H4 (cell line): ENCODE measurements at regions not wholly inside any gene's neighbourhood (a gene's known extent, or its start where the extent isn't known, plus 50 kb on each side); places are given as distances from the start of the nearest gene placed in this dataset.
A peak's percentile ranks its signal among the peaks of the same experiment; 100 is the strongest.

Experiments
- DNase-seq: peaks from one replicate; pipeline ENCODE4 v3.0.0-alpha.2; 2015; ENCODE audit warnings: low spot score

DNA sequence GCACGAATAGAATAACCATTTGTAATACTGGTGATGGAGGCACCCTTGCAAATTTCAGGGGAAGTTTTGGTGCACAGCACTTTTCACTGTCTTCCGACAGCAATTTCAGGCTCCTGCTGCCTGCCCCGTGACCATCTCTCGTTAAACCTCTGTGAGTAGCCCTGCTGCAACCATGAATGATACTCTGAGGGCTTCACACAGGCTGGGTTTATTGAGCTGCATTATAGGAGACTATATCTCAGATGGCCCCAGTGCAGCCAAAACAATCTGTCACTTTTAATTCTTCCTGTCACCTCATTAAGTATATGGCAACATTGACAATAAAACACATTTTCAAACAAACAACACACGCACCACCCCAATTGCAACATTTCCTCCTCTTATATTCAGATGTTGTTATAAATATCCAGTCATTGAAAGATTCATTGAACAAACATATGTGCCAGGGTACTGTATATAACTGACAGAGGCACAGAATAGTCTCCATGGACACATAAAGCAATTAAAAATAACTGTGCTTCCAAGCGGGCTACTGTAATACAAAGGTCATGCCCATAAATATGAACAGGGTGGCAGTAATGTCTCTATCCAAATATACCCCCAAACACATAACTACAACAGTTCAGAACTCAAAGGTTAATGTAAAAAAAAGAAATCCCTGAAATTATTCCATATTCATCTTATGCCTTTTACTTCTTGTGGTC lies 477.0 kb downstream of the GBA3 start:
- no peak for DNase-seq

DNA sequence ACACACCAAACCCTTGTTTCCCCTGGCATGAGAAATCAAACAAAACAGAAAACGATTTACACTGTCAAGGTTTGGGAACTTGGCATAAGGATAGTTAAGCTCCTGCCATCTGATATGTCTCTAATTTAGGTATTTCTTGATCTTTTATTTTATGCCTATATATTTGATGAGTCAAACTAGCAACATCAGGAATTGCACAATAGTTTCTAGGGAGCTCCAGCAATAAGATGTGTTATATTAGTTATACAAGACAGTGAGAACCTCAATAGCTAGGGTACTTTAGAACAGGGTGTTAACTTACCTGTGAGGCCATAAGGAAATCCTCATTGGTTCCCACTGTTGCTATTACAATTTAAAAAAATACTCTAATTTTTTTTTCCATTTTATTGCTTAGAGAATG lies 474.2 kb downstream of the GBA3 start:
- DNase-seq = no peak

DNA sequence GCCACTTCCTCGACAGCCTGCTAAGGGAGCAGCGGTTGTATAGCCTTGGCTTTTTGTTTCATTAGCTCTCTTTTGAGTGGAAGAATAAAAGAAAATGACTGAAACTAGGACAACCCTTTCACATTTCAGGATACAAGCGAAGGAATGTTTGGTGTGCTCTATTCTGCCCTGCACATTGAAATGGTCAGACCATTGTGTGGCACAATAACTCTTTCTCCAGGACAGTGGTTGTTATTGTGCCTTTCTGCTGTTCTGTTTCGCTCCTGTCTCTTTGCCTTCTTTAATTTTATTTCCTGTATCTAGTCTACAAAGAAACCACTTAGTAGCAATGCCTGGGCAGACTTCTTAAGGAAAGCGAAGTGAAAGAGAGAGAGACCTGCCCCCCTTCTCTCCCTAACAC lies 473.7 kb downstream of the GBA3 start:
- no peak for DNase-seq

DNA sequence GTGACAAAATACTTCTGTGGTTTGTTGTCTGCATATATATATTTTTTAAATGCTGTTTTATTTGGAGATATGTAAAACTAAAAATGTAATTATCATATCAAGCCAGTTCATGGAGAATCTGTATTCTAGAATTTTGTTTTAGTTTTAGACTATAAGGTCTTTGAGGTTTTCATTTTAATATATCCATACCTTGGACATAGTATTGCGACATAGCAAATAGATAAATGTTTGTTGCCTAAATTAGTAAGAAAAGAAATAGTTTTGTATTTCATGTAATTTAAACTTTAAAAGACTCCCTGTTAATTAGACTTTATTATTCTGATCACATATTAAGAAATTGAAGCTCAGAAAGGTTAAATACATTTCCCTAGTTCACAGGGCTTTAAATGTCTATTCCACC lies 472.9 kb downstream of the GBA3 start:
- no peak for DNase-seq

DNA sequence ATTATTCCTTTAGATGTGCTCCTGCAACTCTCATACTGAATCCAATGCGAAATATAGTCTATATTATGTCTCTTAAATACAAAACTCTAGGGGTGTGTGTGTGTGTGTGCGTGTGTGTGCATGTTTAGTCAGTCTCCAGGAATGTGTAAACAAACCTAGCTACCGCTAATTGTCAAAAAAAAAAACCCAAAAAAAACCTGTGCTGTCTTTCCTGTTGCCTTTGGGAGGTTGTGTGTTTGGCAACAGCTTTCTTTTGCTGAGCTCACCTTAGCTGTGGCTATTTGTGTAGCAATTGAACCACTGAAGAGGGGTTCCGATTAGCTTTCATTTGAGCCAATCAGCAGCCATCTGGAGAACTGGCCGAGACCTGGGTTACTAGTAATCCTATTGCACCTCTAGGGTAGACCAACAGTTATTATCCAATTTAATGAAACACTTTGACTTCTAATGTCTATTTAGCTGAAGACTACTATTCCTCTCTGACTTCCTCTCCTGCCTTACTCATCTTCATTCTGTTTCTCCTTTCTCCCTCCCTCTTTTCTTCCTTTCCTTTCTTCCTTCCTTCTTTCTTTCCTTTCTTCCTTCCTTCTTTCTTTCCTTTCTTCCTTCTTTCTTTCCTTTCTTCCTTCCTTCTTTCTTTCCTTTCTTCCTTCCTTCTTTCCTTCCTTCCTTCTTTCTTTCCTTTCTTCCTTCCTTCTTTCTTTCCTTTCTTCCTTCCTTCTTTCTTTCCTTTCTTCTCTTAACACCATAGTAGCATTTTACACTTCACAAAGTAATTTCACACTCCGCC lies 471.1 kb downstream of the GBA3 start:
- peak; percentile 81 for DNase-seq

DNA sequence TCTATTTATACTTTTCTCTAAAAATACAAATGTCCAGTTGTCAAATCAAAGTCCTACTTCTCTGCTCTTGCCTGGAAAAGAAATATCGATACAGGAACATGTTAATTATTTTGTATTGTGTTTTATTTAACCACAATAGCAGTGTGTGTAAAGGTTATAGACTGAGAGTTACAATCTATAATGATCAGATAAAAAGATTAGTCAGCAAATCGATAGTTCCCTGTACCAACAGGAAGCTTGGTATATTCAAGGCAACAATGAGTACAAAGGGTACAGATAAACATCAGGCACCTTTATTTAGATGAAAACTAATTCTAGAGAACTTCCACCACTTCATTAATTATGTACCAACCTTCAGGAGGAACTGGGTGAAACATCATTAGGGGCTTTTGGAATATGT lies 469.5 kb downstream of the GBA3 start:
- DNase-seq = no peak

DNA sequence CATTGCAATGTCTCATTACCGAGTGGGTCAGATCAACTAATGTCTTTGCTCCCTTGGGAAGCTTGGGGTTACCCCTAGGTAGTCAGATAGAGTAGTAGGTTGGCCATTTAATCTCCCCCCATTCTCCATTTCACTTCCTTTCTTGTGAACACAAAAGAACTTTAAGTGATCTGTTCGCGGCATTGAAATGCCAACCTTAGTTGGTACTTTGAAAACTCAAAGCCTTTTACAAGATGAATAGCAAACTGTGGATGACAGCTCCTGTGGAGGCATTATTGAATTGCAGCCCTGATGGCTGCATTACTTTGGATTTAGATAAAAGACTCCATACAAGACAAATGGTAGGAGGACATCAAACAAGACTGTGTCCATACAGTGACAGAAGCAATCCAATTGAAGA lies 469.1 kb downstream of the GBA3 start:
- no peak for DNase-seq

DNA sequence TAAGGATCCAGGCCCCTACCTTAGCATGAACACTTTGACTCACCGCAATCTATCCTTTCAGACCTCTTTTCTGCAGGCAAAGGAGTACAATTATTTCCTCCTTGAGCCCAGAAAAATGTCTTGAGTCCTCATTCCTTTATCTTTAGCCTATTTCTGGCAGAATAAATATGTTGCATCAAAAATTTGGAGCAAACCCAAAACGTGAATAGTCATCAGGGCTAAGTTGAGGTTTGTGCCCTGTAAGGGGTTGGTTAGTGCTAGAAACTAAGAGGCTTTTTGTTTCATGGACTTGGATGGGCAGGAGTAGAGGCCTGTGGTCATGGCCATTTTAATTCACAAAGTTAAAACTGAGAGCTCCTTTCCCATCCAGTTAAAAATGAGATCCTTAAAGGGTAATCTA lies 460.3 kb downstream of the GBA3 start:
- no peak for DNase-seq

DNA sequence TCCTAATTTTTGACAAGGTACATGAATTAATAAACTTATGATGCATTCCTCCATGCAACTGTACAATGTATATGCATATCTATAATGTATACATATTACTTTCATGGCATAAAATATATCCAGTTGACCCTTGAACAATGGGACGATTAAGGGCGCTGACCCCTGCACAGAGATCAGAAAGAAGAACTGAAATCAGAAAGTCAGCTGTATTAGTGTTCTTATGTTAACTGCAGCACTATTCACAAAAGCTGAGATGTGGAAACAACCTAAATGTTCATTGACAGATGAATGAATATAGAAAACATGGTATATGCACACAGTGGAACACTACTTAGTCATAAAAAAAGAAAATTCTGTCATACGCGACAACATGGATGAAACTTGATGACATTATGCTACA lies 457.1 kb downstream of the GBA3 start:
- DNase-seq = no peak

DNA sequence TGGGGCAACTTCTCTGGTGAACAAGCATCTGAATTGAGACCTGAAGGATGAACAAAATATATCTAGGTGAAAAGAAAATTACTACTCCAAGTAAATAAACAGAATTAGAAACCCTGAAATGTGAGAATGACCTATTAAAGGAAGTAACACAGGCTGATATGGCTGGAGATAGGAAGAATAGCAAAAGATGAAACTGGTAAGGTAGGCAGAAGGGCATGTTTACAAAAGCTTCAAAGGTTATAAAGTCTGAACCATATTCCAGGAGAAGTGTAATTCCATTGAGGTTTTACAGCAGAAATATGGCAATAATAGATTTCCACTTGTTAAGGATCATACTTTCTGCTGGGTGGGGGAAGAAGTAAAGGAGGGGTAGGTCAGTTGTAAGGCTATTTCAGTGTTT lies 452.0 kb downstream of the GBA3 start:
- no peak for DNase-seq

DNA sequence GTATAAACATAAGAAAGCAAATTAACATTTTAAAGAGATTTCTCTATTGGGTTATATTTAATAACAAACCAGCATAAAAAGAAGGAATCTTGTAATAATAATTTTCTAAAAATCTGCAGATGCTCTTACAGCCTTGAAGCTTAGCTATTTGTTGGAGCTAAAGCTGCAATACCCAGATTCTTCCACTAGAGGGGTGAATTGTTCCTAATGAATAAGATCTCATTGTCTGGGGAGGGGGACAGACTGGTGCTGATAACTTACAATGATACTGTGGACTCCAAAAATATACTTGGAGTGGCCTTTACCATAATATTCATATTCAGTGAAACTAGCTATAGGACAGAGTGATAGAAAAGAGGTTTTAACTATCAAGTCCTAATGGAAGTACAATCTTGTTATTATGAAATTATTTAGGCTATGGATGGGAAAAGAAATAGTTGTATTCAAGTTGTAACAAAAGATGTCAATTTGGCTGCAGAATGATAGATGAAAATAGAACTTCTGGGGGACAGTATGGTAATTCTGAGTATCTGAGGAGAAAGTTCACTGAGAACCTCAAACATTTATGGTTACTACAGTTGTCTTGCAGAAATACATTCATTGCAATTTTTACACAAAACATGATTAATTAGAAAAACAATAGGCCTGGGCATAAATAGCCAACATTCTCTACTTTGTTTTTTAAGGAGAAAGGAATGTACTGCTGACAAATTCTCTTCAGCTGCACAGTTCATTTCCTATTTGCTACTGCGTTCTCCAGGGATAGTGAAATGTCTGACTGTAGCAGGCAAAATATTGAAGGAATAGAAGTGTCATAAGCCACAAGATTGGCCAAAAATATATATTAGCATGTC lies 443.3 kb downstream of the GBA3 start:
- DNase-seq = peak; percentile 54

DNA sequence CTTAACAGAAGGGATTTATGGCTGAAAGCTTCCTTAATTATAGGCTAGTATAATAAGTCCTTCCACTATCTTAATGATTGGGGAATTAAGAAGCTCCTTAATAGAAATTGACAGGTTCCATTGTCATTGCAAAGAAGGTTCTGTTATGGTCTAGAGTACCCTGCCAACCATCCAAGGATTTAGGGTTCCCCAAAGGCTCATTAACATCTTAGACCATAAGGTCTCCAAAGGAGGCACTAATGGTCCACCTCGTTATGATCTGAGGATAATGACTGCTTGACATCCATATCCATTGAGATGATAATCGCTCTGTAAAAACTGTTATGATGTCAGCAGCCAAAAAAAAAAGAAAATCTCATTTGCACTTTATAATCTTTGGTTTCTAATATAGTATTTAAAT lies 441.6 kb downstream of the GBA3 start:
- no peak for DNase-seq

DNA sequence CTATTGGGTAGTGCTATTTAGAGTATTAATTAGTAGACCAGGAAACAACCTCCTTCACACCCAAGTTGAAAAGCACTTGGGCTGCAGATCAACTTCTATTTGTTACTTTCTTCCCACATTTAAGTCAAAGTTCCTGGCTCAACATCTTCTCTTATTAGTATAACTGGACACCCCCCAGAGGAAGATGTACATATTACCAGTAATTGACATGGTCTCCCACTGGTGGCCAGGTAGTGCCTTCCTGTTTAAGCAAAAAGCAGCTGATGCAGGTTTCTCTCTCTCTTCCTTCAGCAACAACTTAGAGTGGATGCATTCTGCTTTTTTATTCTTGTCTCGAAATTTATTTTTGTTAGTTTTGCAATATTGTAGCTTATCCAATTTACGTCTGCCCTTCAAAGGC lies 438.1 kb downstream of the GBA3 start:
- DNase-seq = no peak

DNA sequence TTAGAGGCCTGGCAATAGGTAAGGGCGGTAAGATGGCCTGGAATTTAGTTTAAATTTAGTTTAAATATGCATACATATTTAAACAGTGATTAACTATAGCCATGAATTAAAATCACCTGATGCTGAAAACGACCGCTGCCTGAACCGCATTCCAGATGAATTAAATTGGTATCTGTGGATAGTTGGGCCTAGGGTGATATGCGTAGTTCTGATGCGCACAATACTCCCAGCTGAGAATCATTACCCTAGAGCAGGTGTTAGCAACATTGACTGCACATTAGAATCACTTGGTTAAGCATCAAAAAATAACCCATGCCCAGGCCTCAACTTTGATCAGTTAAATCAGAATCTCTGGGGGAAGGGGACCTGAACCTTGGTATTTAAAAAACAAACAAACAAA lies 432.4 kb downstream of the GBA3 start:
- no peak for DNase-seq

DNA sequence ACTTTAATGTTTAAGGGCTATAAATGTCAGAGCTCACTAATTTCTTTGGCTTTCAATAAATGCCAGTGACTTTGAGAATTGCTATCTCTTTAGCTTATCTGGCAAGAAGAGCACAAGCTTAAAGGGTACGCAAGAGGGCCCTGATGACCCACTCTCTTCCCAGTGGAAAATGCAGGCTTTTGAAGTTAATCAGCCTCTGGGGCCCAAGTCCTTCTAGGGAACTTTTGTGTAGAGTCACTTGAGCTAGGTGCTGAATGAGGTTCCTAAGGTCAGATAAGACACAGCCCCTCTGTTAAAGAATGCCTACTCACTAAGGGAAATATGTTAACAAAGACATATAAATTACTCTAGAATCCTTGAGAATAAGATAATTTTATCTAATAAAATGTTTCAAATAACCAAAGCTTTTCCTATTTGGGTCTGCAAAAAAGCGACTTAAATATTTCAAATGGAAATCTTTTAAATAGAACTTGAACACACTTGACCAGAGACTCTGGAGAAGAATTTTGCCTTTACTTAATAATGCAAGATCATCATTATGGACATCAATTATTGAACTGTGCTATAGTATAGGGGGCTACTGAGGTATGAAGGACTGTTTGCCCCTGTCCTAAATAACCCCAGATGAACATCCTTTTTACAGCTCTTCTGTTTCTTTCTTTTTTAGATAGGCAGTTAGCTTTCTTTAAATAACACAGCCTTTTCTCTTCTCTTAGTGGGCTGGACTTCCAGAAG lies 430.1 kb downstream of the GBA3 start:
- no peak for DNase-seq

DNA sequence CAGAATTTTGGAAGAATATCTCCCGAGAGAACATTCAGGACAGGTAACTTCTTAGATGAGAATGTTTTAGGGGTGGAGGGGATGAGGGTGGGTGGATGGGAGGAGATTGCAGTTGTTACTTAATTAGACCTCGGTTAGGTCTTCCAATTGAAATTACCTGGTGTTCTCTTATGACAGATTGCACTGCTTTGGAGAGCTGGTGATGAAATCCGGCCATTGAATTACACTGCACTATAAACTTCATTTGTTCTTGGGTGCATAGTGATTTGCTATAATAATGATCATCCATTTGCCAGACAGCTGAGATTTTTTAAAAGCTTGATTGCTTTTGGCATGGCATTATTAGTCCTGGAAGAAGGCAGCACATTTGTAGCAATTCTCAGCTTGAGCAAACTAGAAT lies 427.6 kb downstream of the GBA3 start:
- DNase-seq = no peak

DNA sequence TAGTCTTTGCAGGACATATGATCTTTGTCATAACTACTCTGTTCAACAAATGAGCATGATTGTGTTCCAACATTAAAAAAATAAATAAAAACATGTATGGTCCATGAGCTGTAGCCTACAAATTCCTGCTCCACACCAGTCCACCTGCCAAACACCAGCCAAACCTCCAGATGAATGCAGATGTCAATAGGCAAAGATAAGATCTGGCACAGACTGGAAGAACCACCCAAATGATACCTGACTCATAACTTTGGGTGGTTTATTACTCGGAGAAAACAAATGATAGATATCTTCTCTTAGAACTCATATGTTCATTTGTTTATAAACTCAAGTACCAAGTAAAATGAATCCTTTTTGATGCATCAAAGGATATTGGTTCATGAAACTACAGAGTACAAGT lies 425.1 kb downstream of the GBA3 start:
- DNase-seq = no peak

DNA sequence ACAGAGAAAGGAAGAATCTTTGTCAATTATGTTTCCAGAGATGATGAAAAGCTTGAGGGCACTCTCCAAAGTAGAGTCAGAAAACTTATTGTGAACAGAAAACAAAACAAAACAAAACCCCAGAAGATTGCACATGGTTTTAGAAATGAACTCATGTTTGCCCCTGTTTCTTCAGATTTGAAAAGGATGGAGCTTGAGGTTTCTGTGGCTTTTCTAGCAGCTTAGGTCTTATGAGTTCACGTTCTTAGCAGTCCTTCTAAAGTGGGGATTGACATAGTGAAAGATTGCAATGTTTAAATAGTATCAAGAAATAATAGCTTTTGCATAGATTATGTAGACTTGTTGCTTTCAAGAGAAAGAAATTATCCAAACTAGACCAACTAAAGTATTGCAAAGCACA lies 421.8 kb downstream of the GBA3 start:
- DNase-seq = no peak

DNA sequence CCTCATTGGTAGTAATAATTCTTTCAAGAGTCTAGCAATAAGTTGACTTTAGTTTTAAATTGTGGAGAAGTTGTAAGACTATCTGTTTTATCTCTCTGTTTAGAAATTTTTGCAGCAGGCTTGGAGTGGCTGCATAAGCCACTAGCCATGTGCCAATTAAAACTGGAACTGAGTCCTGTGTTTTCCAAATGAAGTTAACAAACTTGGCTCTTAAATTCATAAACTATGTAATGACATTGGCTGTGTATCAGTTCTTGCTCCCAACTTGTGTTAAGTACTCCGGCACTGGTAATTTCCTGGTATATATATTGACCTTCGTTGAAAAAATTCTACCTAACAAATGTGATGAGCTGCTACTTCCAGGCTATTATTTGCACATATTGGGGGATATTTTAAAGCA lies 420.4 kb downstream of the GBA3 start:
- DNase-seq = no peak

DNA sequence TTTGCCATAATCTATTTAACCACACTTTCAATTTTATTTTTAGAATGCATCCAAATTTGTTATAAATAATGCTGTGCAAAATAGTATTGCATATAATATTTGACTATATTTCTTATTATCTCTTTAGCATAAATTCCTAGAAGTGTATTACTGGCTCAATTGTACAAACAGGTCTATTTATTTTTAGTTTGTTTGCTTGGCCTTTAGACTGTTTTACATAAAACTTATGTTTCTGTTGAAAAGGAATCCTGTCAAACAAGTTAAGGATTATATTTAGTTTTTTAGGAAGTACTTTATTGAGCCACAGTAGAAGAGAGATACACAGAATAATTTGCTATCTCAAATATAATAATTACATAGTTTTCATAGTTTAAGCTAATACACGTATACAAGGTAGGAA lies 413.8 kb downstream of the GBA3 start:
- no peak for DNase-seq

DNA sequence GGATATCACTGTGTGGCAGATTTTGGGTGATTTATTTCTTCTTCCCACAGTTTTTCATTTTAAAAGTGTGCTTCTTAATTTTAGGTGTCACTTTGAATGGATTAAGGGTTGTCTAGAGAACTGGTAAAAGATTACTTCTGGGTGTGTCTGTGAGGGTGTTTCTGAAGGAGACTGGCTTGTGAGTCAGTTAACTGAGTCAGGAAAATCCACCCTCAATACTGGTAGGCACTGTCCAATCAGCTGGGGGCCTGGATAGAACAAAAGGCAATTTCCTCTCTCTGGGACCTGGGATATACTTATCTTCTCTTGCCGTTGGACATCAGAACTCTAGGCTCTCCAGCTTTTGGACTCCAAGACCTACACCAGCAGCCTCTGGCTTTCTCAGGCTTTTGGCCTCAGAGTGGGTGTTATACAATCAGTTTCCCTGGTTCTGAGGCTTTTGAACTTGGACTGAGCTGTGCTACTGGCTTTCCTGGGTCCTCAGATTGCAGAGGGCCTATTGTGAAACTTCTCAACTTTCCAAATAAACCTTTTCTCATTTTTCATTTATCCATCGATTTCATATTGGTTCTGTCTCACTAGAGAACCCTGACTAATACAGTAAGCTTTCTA lies 413.1 kb downstream of the GBA3 start:
- DNase-seq = no peak

DNA sequence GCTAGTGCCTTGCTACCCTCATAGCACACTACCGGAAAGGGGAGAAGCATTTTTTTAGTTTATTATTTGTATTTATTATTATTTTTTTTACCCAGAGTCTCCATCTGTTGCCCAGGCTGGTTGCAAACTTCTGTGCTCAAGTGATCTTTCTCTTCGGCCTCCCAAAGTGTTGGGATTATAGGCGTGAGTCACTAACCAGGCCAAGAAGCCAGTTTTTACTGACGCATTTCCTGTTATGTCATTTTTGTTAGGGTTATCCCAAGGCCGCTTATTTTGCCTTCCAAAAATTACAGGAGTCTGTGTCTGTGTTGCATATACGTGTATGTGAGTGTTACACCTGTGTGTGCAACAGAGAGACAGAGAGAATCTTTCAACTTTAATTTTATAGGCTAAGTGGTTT lies 404.5 kb downstream of the GBA3 start:
- peak; percentile 81 for DNase-seq
